HL-60 (cell line): ENCODE measurements at regions not wholly inside any gene's neighbourhood (a gene's known extent, or its start where the extent isn't known, plus 50 kb on each side); places are given as distances from the start of the nearest gene placed in this dataset.

Experiments
- GABPA ChIP-seq: IDR thresholded peaks from 2 replicates; pipeline ENCODE4 v1.6.1; 2012; ENCODE audit warnings: low read depth
- TF ChIP-seq, protein P1 (sequence below): IDR thresholded peaks from one replicate; pipeline ENCODE4 v1.5.1; 2011; ENCODE audit warnings: low read length, control low read depth, inconsistent platforms; ENCODE audit not compliant: insufficient read depth

DNA sequence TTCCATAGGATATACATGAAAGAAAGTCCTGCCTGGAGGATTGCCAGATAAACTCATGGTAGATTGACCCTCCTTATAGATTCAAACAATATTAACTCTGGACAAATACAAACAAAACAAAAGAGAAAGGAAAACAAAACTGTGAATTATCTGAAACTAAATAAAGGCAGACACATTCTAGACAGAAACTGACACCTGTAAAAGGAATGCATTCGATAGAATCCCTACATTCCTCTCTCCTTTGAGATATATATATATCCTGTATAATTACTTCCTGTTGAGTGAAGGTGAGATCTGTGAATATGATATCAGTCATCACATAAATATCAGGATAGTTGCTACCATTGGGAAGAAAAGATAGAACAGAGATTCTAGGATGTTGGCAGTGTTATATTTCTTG is 948.4 kb upstream of the ATXN7L3B start:
- TF ChIP-seq, protein P1, sequence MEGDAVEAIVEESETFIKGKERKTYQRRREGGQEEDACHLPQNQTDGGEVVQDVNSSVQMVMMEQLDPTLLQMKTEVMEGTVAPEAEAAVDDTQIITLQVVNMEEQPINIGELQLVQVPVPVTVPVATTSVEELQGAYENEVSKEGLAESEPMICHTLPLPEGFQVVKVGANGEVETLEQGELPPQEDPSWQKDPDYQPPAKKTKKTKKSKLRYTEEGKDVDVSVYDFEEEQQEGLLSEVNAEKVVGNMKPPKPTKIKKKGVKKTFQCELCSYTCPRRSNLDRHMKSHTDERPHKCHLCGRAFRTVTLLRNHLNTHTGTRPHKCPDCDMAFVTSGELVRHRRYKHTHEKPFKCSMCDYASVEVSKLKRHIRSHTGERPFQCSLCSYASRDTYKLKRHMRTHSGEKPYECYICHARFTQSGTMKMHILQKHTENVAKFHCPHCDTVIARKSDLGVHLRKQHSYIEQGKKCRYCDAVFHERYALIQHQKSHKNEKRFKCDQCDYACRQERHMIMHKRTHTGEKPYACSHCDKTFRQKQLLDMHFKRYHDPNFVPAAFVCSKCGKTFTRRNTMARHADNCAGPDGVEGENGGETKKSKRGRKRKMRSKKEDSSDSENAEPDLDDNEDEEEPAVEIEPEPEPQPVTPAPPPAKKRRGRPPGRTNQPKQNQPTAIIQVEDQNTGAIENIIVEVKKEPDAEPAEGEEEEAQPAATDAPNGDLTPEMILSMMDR = no peak
- no peak for TF ChIP-seq GABPA
